SK-N-SH treated with all-trans-retinoic acid at 6 μM for 48 hours (cell line): ENCODE measurements at regions not wholly inside any gene's neighbourhood (a gene's known extent, or its start where the extent isn't known, plus 50 kb on each side); places are given as distances from the start of the nearest gene placed in this dataset.

Experiments used
- ATAC-seq: fragments of 200-7000 bp; cut with Tn5 transposase; 3 replicates; pipeline ENCODE4 v1.9.1; 2020; ENCODE audit warnings: mild to moderate bottlenecking, moderate library complexity
- ARNTL ChIP-seq: fragments of 450-650 bp; formaldehyde crosslinking; IDR thresholded peaks from 2 replicates; pipeline ENCODE4 v1.5.0; 2020; ENCODE audit warnings: low read depth, mild to moderate bottlenecking, moderate library complexity, borderline replicate concordance
- BACH2 ChIP-seq: fragments of 250-450 bp; sonication (Bioruptor Pico); IDR thresholded peaks from 2 replicates; pipeline ENCODE4 v1.9.0; 2021; ENCODE audit warnings: mild to moderate bottlenecking, borderline replicate concordance
- CREB5 ChIP-seq: fragments of 250-450 bp; sonication (Bioruptor Pico); IDR thresholded peaks from 2 replicates; pipeline ENCODE4 v1.5.1; 2020; ENCODE audit warnings: low read depth, mild to moderate bottlenecking, moderate library complexity
- CSDC2 ChIP-seq: fragments of 250-450 bp; sonication (Bioruptor Pico); IDR thresholded peaks from 2 replicates; pipeline ENCODE4 v1.5.0; 2020; ENCODE audit warnings: mild to moderate bottlenecking, moderate library complexity
- CSRNP3 ChIP-seq: fragments of 250-450 bp; sonication (Bioruptor Pico); IDR thresholded peaks from 2 replicates; pipeline ENCODE4 v1.5.1; 2021; ENCODE audit warnings: mild to moderate bottlenecking, moderate library complexity
- GLIS3 ChIP-seq: fragments of 250-450 bp; sonication (Bioruptor Pico); IDR thresholded peaks from 2 replicates; pipeline ENCODE4 v1.5.0; 2020; ENCODE audit warnings: mild to moderate bottlenecking, moderate library complexity
- OSR1 ChIP-seq: fragments of 250-450 bp; sonication (Bioruptor Pico); IDR thresholded peaks from 2 replicates; pipeline ENCODE4 v1.8.0; 2022; ENCODE audit warnings: moderate library complexity, mild to moderate bottlenecking, inconsistent platforms
- PATZ1 ChIP-seq: fragments of 250-450 bp; sonication (Bioruptor Pico); IDR thresholded peaks from 2 replicates; pipeline ENCODE4 v1.8.0; 2020; ENCODE audit warnings: mild to moderate bottlenecking, moderate library complexity, borderline replicate concordance
- POU6F1 ChIP-seq: fragments of 250-450 bp; sonication (Bioruptor Pico); IDR thresholded peaks from 2 replicates; pipeline ENCODE4 v1.8.0; 2021; ENCODE audit warnings: low read depth, mild to moderate bottlenecking, moderate library complexity, borderline replicate concordance
- PPARA ChIP-seq: fragments of 250-450 bp; sonication (Bioruptor Pico); IDR thresholded peaks from 2 replicates; pipeline ENCODE4 v1.5.0; 2020; ENCODE audit warnings: mild to moderate bottlenecking, borderline replicate concordance
- RARB ChIP-seq: fragments of 250-450 bp; sonication (Bioruptor Pico); IDR thresholded peaks from 2 replicates; pipeline ENCODE4 v1.8.0; 2021; ENCODE audit warnings: mild to moderate bottlenecking, moderate library complexity
- SNAI2 ChIP-seq: fragments of 250-450 bp; sonication (Bioruptor Pico); IDR thresholded peaks from 2 replicates; pipeline ENCODE4 v1.5.0; 2020; ENCODE audit warnings: mild to moderate bottlenecking, moderate library complexity
- TCF4 ChIP-seq: fragments of 250-450 bp; sonication (Bioruptor Pico); IDR thresholded peaks from 2 replicates; pipeline ENCODE4 v1.8.0; 2021; ENCODE audit warnings: mild to moderate bottlenecking, moderate library complexity, borderline replicate concordance
- TOX ChIP-seq: fragments of 250-450 bp; sonication (Bioruptor Pico); IDR thresholded peaks from 2 replicates; pipeline ENCODE4 v1.8.0; 2021; ENCODE audit warnings: mild to moderate bottlenecking, moderate library complexity, borderline replicate concordance
- TSHZ2 ChIP-seq: fragments of 250-450 bp; sonication (Bioruptor Pico); IDR thresholded peaks from 2 replicates; pipeline ENCODE4 v1.5.0; 2020; ENCODE audit warnings: mild to moderate bottlenecking, moderate library complexity
- ZC3H10 ChIP-seq: fragments of 250-450 bp; sonication (Bioruptor Pico); IDR thresholded peaks from 2 replicates; pipeline ENCODE4 v1.5.1; 2021; ENCODE audit warnings: mild to moderate bottlenecking, moderate library complexity
- ZFP3 ChIP-seq: fragments of 250-450 bp; sonication (Bioruptor Pico); IDR thresholded peaks from 2 replicates; pipeline ENCODE4 v1.5.0; 2020; ENCODE audit warnings: mild to moderate bottlenecking, moderate library complexity
- ZFP30 ChIP-seq: fragments of 450-650 bp; formaldehyde crosslinking; IDR thresholded peaks from 2 replicates; pipeline ENCODE4 v1.5.0; 2022; ENCODE audit warnings: mild to moderate bottlenecking, moderate library complexity
- ZNF70 ChIP-seq: fragments of 450-650 bp; formaldehyde crosslinking; IDR thresholded peaks from 2 replicates; pipeline ENCODE4 v1.5.0; 2020; ENCODE audit warnings: mild to moderate bottlenecking, moderate library complexity
- ZNF8 ChIP-seq: fragments of 450-650 bp; formaldehyde crosslinking; IDR thresholded peaks from 2 replicates; pipeline ENCODE4 v1.5.0; 2020; ENCODE audit warnings: mild to moderate bottlenecking, moderate library complexity

GRCh38 chr10:111968647-111969046 lies 214.9 kb downstream of the GPAM start:
- no peak for TF ChIP-seq ZFP30 (CRISPR knock-in tag)
- no peak for TF ChIP-seq ZNF70
- TF ChIP-seq ZNF8 (CRISPR knock-in tag), result no peak
- no peak for TF ChIP-seq OSR1 (CRISPR knock-in tag)
- no peak for TF ChIP-seq ZFP3 (CRISPR knock-in tag)
- TF ChIP-seq CREB5 (CRISPR knock-in tag), result no peak
- no peak for TF ChIP-seq PATZ1
- no peak for TF ChIP-seq TCF4
- TF ChIP-seq POU6F1 (CRISPR knock-in tag), result no peak
- no peak for TF ChIP-seq RARB (CRISPR knock-in tag)
- TF ChIP-seq SNAI2 (CRISPR knock-in tag), result no peak
- no peak for TF ChIP-seq GLIS3
- TF ChIP-seq CSDC2 (CRISPR knock-in tag), result no peak
- TF ChIP-seq PPARA (CRISPR knock-in tag), result no peak
- TF ChIP-seq, all 23 proteins: peak for 0
- no peak for ATAC-seq

GRCh38 chr10:111970111-111970510 lies 213.5 kb downstream of the GPAM start:
- no peak for TF ChIP-seq CREB5 (CRISPR knock-in tag)
- TF ChIP-seq, all 23 proteins: peak for 0
- ATAC-seq, result no peak

GRCh38 chr10:111972109-111972508 lies 211.5 kb downstream of the GPAM start:
- ATAC-seq, result no peak
- no peak for TF ChIP-seq TOX (CRISPR knock-in tag)
- TF ChIP-seq ZC3H10 (CRISPR knock-in tag), result no peak
- TF ChIP-seq CSRNP3 (CRISPR knock-in tag), result no peak
- no peak for TF ChIP-seq CREB5 (CRISPR knock-in tag)

- no peak for ATAC-seq
- TF ChIP-seq TSHZ2 (CRISPR knock-in tag), result no peak
- no peak for TF ChIP-seq PPARA (CRISPR knock-in tag)
- no peak for TF ChIP-seq BACH2 (CRISPR knock-in tag)
- no peak for TF ChIP-seq ARNTL (CRISPR knock-in tag)
Observed at GRCh38 chr10:111973306-111973705, 210.3 kb downstream of the GPAM start.
